GM12801 (cell line): ENCODE measurements at regions not wholly inside any gene's neighbourhood (a gene's known extent, or its start where the extent isn't known, plus 50 kb on each side); places are given as distances from the start of the nearest gene placed in this dataset.

Source experiments
- TF ChIP-seq, protein P1 (sequence below): IDR thresholded peaks from one replicate; pipeline ENCODE4 v1.5.1; 2011; ENCODE audit warnings: control low read depth; ENCODE audit not compliant: insufficient read length; ENCODE audit errors: extremely low read depth

GRCh38 chr5:167565189-167565954 lies 726.1 kb upstream of the WWC1 start:
- TF ChIP-seq, protein P1, sequence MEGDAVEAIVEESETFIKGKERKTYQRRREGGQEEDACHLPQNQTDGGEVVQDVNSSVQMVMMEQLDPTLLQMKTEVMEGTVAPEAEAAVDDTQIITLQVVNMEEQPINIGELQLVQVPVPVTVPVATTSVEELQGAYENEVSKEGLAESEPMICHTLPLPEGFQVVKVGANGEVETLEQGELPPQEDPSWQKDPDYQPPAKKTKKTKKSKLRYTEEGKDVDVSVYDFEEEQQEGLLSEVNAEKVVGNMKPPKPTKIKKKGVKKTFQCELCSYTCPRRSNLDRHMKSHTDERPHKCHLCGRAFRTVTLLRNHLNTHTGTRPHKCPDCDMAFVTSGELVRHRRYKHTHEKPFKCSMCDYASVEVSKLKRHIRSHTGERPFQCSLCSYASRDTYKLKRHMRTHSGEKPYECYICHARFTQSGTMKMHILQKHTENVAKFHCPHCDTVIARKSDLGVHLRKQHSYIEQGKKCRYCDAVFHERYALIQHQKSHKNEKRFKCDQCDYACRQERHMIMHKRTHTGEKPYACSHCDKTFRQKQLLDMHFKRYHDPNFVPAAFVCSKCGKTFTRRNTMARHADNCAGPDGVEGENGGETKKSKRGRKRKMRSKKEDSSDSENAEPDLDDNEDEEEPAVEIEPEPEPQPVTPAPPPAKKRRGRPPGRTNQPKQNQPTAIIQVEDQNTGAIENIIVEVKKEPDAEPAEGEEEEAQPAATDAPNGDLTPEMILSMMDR = no peak

- TF ChIP-seq, protein P1 = no peak
Observed at GRCh38 chr5:167570431-167570830, 721.0 kb upstream of the WWC1 start.

DNA sequence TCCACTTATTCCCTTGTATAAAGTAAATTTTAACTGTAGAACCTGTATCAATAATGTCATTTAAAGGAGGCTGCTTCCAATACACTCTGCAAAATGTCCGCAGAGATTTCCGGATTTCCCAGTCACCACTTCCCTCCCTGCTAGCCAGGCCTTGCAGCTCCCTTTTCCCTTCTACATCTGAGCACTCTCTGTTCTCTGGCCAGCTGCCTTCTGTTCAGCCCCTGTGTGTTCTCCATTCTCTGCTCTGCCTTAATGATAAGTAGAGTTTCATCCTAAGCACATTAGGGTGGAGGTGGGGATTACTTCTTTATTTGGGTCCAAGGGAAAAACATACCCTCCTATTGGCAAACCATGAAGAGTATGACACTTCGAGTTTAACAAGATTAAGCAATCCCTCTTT lies 719.6 kb upstream of the WWC1 start:
- TF ChIP-seq, protein P1 = no peak

DNA sequence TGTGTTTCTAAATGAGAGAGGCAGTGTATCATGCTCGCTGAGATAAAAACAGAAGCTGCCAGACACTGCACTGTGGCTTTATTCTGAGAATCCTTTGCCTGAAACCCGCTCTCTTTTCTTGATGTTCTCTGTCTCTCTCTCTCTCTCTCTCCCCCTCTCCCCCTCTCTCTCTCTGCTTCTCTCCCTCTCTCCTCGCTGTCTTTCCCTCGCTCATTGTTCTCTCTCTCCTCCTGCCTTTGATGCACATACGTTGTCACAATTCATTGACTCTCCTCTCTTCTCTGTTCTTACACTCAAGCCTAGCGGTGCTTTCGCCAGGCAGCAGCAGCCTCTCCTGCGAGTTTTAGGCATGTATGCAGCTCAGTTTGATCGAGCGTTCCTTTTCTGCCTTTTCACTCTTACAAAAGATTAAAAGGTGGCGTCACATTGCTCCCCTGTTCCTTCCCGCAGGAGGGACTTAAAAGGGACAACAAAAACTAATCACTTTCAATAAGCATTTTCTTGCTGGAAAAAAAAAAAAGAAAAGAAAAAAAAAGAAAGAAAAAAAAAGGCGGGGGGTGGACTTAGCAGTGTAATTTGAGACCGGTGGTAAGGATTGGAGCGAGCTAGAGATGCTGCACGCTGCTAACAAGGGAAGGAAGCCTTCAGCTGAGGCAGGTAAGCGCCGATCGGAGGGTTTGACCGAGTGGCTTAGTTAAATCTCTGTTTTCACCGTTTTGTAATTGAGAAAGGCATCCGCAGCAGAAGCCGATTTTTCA lies 717.9 kb upstream of the WWC1 start:
- TF ChIP-seq, protein P1 = no peak

- TF ChIP-seq, protein P1 = no peak
Observed at GRCh38 chr5:167574464-167574863, 717.0 kb upstream of the WWC1 start.

- TF ChIP-seq, protein P1 = no peak
Observed at GRCh38 chr5:167575330-167575729, 716.1 kb upstream of the WWC1 start.

DNA sequence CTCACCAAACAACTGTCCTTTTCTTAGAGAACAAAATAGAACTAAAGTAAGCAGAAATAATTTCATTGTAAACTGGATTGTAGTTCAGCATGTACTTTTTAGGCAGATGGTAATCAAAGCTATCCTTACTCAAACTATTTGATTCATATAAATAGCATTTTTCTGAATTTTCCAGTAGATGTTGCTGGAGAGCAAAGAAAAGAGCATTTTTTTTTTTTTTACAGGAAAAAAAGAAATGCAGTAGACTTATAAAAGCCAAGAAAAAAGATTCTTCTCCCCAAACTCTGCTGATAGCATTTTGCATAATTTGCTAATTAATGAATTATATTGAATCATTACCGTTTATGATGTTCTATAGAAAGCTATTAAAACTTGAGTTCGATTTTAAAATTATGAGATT lies 715.3 kb upstream of the WWC1 start:
- TF ChIP-seq, protein P1 = no peak
